Suprapubic skin (tissue), 4 donors: ENCODE measurements at regions not wholly inside any gene's neighbourhood (a gene's known extent, or its start where the extent isn't known, plus 50 kb on each side); places are given as distances from the start of the nearest gene placed in this dataset.

Source experiments
- DNase-seq, 2 donors: peaks; one replicate each; pipeline ENCODE4 v3.0.0-alpha.2; 2019; ENCODE audit warnings: low spot score in 2 of 2
- H3K27ac ChIP-seq: fragments of 200-600 bp; sonication (generic); one replicate; pipeline ENCODE4 v1.5.1; 2019
- H3K27me3 ChIP-seq: fragments of 200-600 bp; sonication (generic); one replicate; pipeline ENCODE4 v1.5.1; 2019
- H3K36me3 ChIP-seq: fragments of 200-600 bp; sonication (generic); one replicate; pipeline ENCODE4 v1.5.1; 2019
- H3K4me1 ChIP-seq: fragments of 200-600 bp; sonication (generic); one replicate; pipeline ENCODE4 v1.5.1; 2019
- H3K4me3 ChIP-seq: fragments of 200-600 bp; sonication (generic); one replicate; pipeline ENCODE4 v1.5.1; 2019; ENCODE audit warnings: mild to moderate bottlenecking
- H3K9me3 ChIP-seq: fragments of 200-600 bp; sonication (generic); one replicate; pipeline ENCODE4 v1.5.1; 2019
- EP300 ChIP-seq: sonication (generic); formaldehyde crosslinking; IDR thresholded peaks from one replicate; pipeline ENCODE4 v1.6.1; 2017; ENCODE audit warnings: antibody characterized with exemption
- POLR2A ChIP-seq, 2 donors: fragments of 450-650 bp; IDR thresholded peaks; one replicate each; pipeline ENCODE4 v1.6.1; 2017; ENCODE audit warnings: antibody characterized with exemption in 2 of 2, mild to moderate bottlenecking in 2 of 2, moderate library complexity in 2 of 2
- POLR2AphosphoS5 ChIP-seq, 3 donors: sonication (generic); formaldehyde crosslinking; IDR thresholded peaks; one replicate each; pipeline ENCODE4 v1.6.1; 2017; ENCODE audit warnings: antibody characterized with exemption in 3 of 3
- WGBS: methylation state at CpG from one replicate; pipeline ENCODE4 v1.1.5; 2018; 5-methylcytosine and 5-hydroxymethylcytosine counted together
- TF ChIP-seq, protein P1 (sequence below), 2 donors: fragments of 200-600 bp in 1 of 2; fragments of 450-650 bp in 1 of 2; sonication (generic) in 1 of 2; IDR thresholded peaks; one replicate each; pipeline ENCODE4 v1.5.1; 2016 to 2019; ENCODE audit warnings: antibody characterized with exemption in 2 of 2, mild to moderate bottlenecking in 1 of 2, moderate library complexity in 1 of 2

GRCh38 chr9:81474792-81475191 is 214.6 kb downstream of the TLE1 start:
- Histone ChIP-seq H3K27me3 (no peaks in the 10 kb centered on the region), H3K4me1 (no peaks in the 10 kb centered on the region), H3K9me3 (no peaks in the 10 kb centered on the region), H3K27ac (no peak overlapping the region), H3K36me3 (no peaks in the 10 kb centered on the region), H3K4me3 (no peak overlapping the region)
- TF ChIP-seq POLR2A (IDR thresholded peaks at IDR 0.05) (no peak), POLR2AphosphoS5 (IDR thresholded peaks at IDR 0.05) (no peak), EP300 (no peak)
- TF ChIP-seq, protein P1, sequence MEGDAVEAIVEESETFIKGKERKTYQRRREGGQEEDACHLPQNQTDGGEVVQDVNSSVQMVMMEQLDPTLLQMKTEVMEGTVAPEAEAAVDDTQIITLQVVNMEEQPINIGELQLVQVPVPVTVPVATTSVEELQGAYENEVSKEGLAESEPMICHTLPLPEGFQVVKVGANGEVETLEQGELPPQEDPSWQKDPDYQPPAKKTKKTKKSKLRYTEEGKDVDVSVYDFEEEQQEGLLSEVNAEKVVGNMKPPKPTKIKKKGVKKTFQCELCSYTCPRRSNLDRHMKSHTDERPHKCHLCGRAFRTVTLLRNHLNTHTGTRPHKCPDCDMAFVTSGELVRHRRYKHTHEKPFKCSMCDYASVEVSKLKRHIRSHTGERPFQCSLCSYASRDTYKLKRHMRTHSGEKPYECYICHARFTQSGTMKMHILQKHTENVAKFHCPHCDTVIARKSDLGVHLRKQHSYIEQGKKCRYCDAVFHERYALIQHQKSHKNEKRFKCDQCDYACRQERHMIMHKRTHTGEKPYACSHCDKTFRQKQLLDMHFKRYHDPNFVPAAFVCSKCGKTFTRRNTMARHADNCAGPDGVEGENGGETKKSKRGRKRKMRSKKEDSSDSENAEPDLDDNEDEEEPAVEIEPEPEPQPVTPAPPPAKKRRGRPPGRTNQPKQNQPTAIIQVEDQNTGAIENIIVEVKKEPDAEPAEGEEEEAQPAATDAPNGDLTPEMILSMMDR (IDR thresholded peaks at IDR 0.05), result no peak
- no peak for DNase-seq
- WGBS, result 94% methylated on average over 5 of the region's 5 CpGs

GRCh38 chr9:81474125-81474524 is 215.2 kb downstream of the TLE1 start:
- H3K36me3 ChIP-seq, result no peaks in the 10 kb centered on the region
- WGBS, result 37% methylated on average over 3 of the region's 3 CpGs
- H3K27ac ChIP-seq, result no peak overlapping the region
- no peaks in the 10 kb centered on the region for H3K27me3 ChIP-seq
- H3K9me3 ChIP-seq, result no peaks in the 10 kb centered on the region
- no peak for DNase-seq
- no peak for TF ChIP-seq EP300
- TF ChIP-seq POLR2AphosphoS5 (IDR thresholded peaks at IDR 0.05), result no peak
- TF ChIP-seq, protein P1 (IDR thresholded peaks at IDR 0.05), result no peak
- TF ChIP-seq POLR2A (IDR thresholded peaks at IDR 0.05), result no peak
- H3K4me3 ChIP-seq, result no peak overlapping the region
- no peaks in the 10 kb centered on the region for H3K4me1 ChIP-seq

DNA sequence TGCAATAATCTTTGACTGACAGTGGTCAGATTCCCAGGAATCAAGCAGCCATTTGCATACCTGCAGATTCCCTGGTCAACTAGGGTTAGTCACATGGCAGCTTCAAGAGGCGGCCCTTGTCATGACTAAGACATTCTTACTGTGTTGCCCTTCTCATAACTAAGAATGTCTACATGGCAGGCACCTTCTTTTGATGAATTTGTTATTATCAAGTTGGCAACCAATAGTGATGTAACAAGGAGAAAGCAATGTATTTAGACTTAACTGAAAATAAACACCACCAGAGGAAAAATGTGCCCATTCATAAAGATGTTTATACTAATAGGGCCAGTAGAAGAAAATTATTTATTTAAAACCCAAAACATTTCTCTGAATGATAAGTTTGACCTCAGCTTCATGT is 215.6 kb downstream of the TLE1 start:
- Histone ChIP-seq H3K4me1 (no peaks in the 10 kb centered on the region), H3K4me3 (no peak overlapping the region), H3K27ac (no peak overlapping the region), H3K9me3 (no peaks in the 10 kb centered on the region), H3K36me3 (no peaks in the 10 kb centered on the region), H3K27me3 (no peaks in the 10 kb centered on the region)
- no peak for DNase-seq
- TF ChIP-seq POLR2A (IDR thresholded peaks at IDR 0.05) (no peak), EP300 (no peak), POLR2AphosphoS5 (IDR thresholded peaks at IDR 0.05) (no peak)
- TF ChIP-seq, protein P1 (IDR thresholded peaks at IDR 0.05), result no peak
- 91% methylated on average over 1 of the region's 1 CpG for WGBS

GRCh38 chr9:81473206-81473605 is 216.1 kb downstream of the TLE1 start:
- TF ChIP-seq EP300, result no peak
- TF ChIP-seq POLR2AphosphoS5 (IDR thresholded peaks at IDR 0.05), result no peak
- TF ChIP-seq, protein P1 (IDR thresholded peaks at IDR 0.05), result no peak
- no peak for TF ChIP-seq POLR2A (IDR thresholded peaks at IDR 0.05)
- DNase-seq, result no peak
- no peaks in the 10 kb centered on the region for H3K9me3 ChIP-seq
- no peak overlapping the region for H3K27ac ChIP-seq
- 73% methylated on average over 2 of the region's 2 CpGs for WGBS
- H3K4me3 ChIP-seq, result no peak overlapping the region
- no peaks in the 10 kb centered on the region for H3K4me1 ChIP-seq
- no peaks in the 10 kb centered on the region for H3K36me3 ChIP-seq
- no peaks in the 10 kb centered on the region for H3K27me3 ChIP-seq

GRCh38 chr9:81472701-81473100 is 216.6 kb downstream of the TLE1 start:
- H3K27ac ChIP-seq, result no peak overlapping the region
- H3K4me3 ChIP-seq, result no peak overlapping the region
- H3K4me1 ChIP-seq, result no peaks in the 10 kb centered on the region
- TF ChIP-seq, protein P1 (IDR thresholded peaks at IDR 0.05), result no peak
- 82% methylated on average over 10 of the region's 10 CpGs for WGBS
- no peaks in the 10 kb centered on the region for H3K27me3 ChIP-seq
- no peak for DNase-seq
- no peaks in the 10 kb centered on the region for H3K36me3 ChIP-seq
- no peaks in the 10 kb centered on the region for H3K9me3 ChIP-seq
